MM.1S (cell line): ENCODE measurements at regions not wholly inside any gene's neighbourhood (a gene's known extent, or its start where the extent isn't known, plus 50 kb on each side); places are given as distances from the start of the nearest gene placed in this dataset.

Source experiments
- CTCF ChIP-seq: fragments of 300-600 bp; sonication (generic); IDR thresholded peaks from 2 replicates; pipeline ENCODE4 v1.5.1; 2016; ENCODE audit warnings: antibody characterized with exemption, low read length, mixed read lengths
- EZH2 ChIP-seq: fragments of 300-600 bp; sonication (generic); optimal IDR thresholded peaks from 2 replicates; pipeline ENCODE3; 2017; ENCODE audit warnings: low read depth, mild to moderate bottlenecking, antibody characterized with exemption, low read length, mixed read lengths
- EZH2phosphoT487 ChIP-seq: fragments of 300-600 bp; sonication (generic); IDR thresholded peaks from 2 replicates; pipeline ENCODE4 v1.6.1; 2018; ENCODE audit warnings: antibody characterized with exemption, low read length

- TF ChIP-seq CTCF (no peak), EZH2phosphoT487 (no peak), EZH2 (no peak)
These were observed 67.0 kb downstream of the MYCN start for GRCh38 chr2:16007167-16007934.
